ENCODE measurements at regions not wholly inside any gene's neighbourhood (a gene's known extent, or its start where the extent isn't known, plus 50 kb on each side); places are given as distances from the start of the nearest gene placed in this dataset.

DNA sequence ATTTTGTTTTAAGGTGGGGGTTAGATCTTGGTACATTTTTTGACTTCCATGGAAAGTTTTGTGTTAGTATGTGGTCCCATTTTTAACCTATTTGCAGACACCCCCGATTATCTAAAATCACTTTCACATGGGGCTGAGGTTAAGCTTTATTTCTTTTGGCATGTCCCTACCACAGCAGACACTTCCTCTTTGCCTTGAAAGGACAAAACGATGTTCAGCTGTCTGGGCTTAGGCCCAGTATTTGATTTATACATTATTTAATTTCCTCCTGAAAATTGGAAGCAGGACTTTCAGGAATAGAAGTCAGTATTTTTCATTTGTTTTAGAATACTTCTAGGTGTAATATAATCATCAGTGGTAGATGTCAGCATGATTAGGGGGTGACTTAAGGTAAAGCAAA is 112.4 kb upstream of the SPRY1 start:
- TF ChIP-seq SUZ12 (IDR thresholded peaks at IDR 0.05) (no peak), SP1 (IDR thresholded peaks at IDR 0.05) (no peak), TARDBP (IDR thresholded peaks at IDR 0.05) (no peak), HDGF (IDR thresholded peaks at IDR 0.05; ENCODE audit: borderline replicate concordance) (no peak), FOXM1 (IDR thresholded peaks at IDR 0.05; ENCODE audit: borderline replicate concordance) (no peak), NFRKB (IDR thresholded peaks at IDR 0.05) (no peak), FOXA1 (IDR thresholded peaks at IDR 0.05) (no peak), BHLHE40 (IDR thresholded peaks at IDR 0.05; ENCODE audit: borderline replicate concordance) (no peak), LEF1 (IDR thresholded peaks at IDR 0.05; ENCODE audit: borderline replicate concordance) (no peak)

All from HEK293T (cell line).